ENCODE measurements at regions not wholly inside any gene's neighbourhood (a gene's known extent, or its start where the extent isn't known, plus 50 kb on each side); places are given as distances from the start of the nearest gene placed in this dataset.

DNA sequence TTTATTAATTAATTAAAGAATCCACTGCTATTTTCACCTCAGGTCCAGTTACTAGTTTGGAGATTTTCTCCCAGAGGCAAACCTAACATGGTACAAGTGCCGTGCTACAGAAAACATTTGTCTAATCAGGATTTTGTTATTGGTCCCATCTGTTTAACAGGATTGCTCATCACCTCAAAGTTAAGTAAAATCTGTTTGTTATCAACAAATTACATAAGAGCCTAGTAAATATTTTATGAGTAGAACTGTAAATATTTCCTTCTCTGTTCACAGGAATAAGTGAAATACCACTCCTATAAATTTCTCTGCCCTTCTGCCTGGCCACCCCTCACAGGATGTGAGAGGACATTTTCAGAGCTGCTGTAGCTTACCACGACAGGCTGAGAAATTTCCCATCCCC, 200.2 kb downstream of the RAD51AP2 start:
- Histone ChIP-seq H3K27ac (ENCODE audit: low read depth, low read length) (no peak overlapping the region), H2AFZ (ENCODE audit: low read depth, low read length, poor library complexity, severe bottlenecking) (no peak overlapping the region), H3K27me3 (ENCODE audit: insufficient read depth, low read length) (0 out of 2 replicates have a peak, but pooled peaks cover 3% of the 10 kb centered on the region), H3K4me1 (ENCODE audit: control insufficient read depth in 1 of 2, insufficient read depth in 2 of 2, low read length in 2 of 2) (no peaks in the 10 kb centered on the region), H3K4me3 (replicated peaks in 1 of 2; ENCODE audit: low read depth in 1 of 2, low read length in 2 of 2) (no peak overlapping the region), H3K9ac (ENCODE audit: low read length) (no peak overlapping the region), H3K4me2 (ENCODE audit: low read length) (no peak overlapping the region), H3K79me2 (ENCODE audit: insufficient read depth, low read length) (no peaks in the 10 kb centered on the region), H3K9me3 (ENCODE audit: control insufficient read depth in 1 of 2, insufficient read depth in 1 of 2, low read depth in 1 of 2, low read length in 2 of 2) (no peaks in the 10 kb centered on the region), H3K36me3 (ENCODE audit: control insufficient read depth in 1 of 2, insufficient read depth in 2 of 2, low read length in 2 of 2) (no peaks in the 10 kb centered on the region), H3K9me2 (ENCODE audit: insufficient read depth) (no peaks in the 10 kb centered on the region), H4K20me1 (ENCODE audit: insufficient read depth) (no peaks in the 10 kb centered on the region)
- ATAC-seq (no peak), DNase-seq (ENCODE audit: low read depth, low spot score) (no peak)
- RAD21 ChIA-PET (ENCODE audit: low non-redundant PET in 1 of 2, low total read pairs in 2 of 2, uncharacterized antibody in 2 of 2, unreplicated experiment in 2 of 2) = no interaction called here
- intact Hi-C loops (cut with micrococcal nuclease) = no loop called here
- no TSS peak for BruUV-seq (replicated peaks)
- CTCF ChIA-PET = interaction anchor here (0.9 kb wide), 1 partner anchor 8 kb away, joined by 3 read pairs; no protein-coding TSS in a partner anchor
- TF ChIP-seq, protein P1, sequence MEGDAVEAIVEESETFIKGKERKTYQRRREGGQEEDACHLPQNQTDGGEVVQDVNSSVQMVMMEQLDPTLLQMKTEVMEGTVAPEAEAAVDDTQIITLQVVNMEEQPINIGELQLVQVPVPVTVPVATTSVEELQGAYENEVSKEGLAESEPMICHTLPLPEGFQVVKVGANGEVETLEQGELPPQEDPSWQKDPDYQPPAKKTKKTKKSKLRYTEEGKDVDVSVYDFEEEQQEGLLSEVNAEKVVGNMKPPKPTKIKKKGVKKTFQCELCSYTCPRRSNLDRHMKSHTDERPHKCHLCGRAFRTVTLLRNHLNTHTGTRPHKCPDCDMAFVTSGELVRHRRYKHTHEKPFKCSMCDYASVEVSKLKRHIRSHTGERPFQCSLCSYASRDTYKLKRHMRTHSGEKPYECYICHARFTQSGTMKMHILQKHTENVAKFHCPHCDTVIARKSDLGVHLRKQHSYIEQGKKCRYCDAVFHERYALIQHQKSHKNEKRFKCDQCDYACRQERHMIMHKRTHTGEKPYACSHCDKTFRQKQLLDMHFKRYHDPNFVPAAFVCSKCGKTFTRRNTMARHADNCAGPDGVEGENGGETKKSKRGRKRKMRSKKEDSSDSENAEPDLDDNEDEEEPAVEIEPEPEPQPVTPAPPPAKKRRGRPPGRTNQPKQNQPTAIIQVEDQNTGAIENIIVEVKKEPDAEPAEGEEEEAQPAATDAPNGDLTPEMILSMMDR (IDR thresholded peaks at IDR 0.05 in 2 of 3, conservative IDR thresholded peaks at IDR 0.05 in 1 of 3; ENCODE audit: borderline replicate concordance in 1 of 3, insufficient read depth in 1 of 3, low read depth in 2 of 3, low read length in 2 of 3) = no peak
- TF ChIP-seq EZH2 (IDR thresholded peaks at IDR 0.05) (no peak), SRF (IDR thresholded peaks at IDR 0.05; ENCODE audit: low read depth) (no peak), SIN3A (IDR thresholded peaks at IDR 0.05; ENCODE audit: low read depth) (no peak), ZNF274 (IDR thresholded peaks at IDR 0.05; ENCODE audit: low read depth, low read length) (no peak), CBX3 (IDR thresholded peaks at IDR 0.05; ENCODE audit: low read depth) (no peak), FOSL1 (IDR thresholded peaks at IDR 0.05; ENCODE audit: low read depth) (no peak)
- TF ChIP-seq, protein P2, sequence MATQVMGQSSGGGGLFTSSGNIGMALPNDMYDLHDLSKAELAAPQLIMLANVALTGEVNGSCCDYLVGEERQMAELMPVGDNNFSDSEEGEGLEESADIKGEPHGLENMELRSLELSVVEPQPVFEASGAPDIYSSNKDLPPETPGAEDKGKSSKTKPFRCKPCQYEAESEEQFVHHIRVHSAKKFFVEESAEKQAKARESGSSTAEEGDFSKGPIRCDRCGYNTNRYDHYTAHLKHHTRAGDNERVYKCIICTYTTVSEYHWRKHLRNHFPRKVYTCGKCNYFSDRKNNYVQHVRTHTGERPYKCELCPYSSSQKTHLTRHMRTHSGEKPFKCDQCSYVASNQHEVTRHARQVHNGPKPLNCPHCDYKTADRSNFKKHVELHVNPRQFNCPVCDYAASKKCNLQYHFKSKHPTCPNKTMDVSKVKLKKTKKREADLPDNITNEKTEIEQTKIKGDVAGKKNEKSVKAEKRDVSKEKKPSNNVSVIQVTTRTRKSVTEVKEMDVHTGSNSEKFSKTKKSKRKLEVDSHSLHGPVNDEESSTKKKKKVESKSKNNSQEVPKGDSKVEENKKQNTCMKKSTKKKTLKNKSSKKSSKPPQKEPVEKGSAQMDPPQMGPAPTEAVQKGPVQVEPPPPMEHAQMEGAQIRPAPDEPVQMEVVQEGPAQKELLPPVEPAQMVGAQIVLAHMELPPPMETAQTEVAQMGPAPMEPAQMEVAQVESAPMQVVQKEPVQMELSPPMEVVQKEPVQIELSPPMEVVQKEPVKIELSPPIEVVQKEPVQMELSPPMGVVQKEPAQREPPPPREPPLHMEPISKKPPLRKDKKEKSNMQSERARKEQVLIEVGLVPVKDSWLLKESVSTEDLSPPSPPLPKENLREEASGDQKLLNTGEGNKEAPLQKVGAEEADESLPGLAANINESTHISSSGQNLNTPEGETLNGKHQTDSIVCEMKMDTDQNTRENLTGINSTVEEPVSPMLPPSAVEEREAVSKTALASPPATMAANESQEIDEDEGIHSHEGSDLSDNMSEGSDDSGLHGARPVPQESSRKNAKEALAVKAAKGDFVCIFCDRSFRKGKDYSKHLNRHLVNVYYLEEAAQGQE (IDR thresholded peaks at IDR 0.05; ENCODE audit: low read depth) = no peak
- TF ChIP-seq, protein P3, sequence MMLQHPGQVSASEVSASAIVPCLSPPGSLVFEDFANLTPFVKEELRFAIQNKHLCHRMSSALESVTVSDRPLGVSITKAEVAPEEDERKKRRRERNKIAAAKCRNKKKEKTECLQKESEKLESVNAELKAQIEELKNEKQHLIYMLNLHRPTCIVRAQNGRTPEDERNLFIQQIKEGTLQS (IDR thresholded peaks at IDR 0.05) = no peak
- TF ChIP-seq, protein P4, sequence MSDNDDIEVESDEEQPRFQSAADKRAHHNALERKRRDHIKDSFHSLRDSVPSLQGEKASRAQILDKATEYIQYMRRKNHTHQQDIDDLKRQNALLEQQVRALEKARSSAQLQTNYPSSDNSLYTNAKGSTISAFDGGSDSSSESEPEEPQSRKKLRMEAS (IDR thresholded peaks at IDR 0.05) = no peak
- POLR2A ChIA-PET = no interaction called here

All from HCT116 (cell line).